ENCODE measurements at regions not wholly inside any gene's neighbourhood (a gene's known extent, or its start where the extent isn't known, plus 50 kb on each side); places are given as distances from the start of the nearest gene placed in this dataset.
"Not testable (repeated sequence)": the region's sequence is repeated elsewhere in the genome, so short reads cannot be mapped to it uniquely, and the experiment has no call there.

DNA sequence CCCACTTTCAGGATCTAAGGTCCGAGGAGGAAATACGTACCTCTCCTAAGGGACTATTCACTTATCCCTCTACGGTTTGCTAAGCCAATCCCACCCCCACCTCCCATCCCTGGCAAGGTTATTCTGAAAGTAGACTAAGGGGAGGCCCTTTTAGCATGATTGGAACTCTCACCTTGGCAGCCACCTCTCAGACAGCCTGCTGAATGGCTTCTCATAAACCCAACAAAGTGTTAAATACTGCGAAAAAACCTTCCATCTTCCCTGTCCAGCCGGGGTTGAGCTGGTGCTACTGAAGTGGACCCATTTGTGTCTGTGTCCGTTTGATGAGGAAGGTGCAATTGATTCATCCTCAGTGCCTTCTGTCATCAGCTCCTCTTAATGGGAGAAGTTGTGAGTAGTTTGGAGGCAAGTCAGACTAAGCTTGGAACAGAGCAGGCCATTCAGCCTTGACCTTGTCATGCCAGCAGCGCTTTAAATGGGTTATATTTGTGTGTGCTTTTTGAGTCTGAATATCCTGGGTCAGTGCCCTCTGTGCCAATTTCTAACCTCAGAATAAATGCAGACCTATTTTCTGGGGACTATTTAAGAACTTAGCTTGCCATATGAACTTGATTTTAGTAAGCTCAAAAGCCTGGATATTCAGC is 476.3 kb upstream of the ZNF608 start:
- no peak for DNase-seq

DNA sequence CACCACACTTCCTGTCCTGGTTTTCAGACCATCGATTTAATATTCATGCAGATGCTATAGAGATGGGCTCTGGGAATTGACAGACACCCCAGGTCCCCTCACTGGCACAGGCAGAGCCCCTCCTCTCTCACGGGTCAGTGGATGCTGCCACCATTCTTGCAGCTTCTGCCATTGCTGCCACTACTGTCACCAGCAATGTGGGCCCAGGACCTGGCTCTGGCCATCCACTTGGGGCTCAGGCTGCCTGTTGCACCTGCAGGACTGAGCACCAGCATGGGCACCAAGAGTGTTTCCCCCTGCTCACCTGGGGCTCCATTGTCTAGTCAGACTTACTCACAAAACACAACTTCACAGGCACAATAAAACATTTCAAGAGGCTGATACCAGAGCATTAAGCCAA is 479.0 kb upstream of the ZNF608 start:
- DNase-seq: no peak

GRCh38 chr5:125226825-125227224 is 480.4 kb upstream of the ZNF608 start:
- DNase-seq: no peak

DNA sequence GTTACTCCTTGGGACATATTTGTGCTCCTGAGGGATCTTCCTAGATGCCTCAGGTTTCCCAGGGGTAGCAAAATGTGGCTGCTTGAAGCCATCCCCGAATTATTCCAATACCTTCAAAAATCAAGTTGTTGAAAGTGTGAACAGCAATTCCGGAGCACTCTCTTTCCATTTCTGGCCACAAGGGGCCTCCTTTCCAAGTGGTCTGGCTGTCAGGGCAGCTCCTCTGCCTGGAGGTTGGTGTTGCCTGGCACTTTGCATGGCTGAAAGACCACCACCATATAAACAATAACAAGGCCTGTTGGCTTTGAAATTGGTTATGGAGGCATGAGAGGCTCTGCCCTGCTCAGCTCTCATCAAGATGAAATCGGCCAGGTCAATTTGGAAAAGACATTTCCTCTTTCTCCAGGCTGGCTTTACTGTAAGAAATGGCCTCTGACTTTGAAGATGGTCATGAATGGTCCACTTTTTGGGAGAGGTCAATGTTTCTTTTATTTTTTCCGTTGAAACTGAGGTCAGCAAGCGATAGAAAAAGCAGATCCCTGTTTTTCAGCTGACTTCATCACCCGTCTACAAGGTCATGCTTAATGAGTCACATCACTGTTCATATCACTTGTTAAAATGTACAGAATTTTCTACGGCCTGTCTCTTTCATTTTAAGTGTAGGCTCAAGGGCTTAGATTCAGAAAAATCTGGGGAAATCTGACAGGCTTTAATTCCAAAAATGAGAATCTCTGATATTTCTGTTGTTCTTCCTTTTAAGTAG is 481.1 kb upstream of the ZNF608 start:
- no peak for DNase-seq

- no peak for DNase-seq
Observed at GRCh38 chr5:125228363-125229070, 482.1 kb upstream of the ZNF608 start.

GRCh38 chr5:125229556-125229955 is 483.1 kb upstream of the ZNF608 start:
- DNase-seq: no peak

- no peak for DNase-seq
Observed at GRCh38 chr5:125232779-125233230, 486.4 kb upstream of the ZNF608 start.

DNA sequence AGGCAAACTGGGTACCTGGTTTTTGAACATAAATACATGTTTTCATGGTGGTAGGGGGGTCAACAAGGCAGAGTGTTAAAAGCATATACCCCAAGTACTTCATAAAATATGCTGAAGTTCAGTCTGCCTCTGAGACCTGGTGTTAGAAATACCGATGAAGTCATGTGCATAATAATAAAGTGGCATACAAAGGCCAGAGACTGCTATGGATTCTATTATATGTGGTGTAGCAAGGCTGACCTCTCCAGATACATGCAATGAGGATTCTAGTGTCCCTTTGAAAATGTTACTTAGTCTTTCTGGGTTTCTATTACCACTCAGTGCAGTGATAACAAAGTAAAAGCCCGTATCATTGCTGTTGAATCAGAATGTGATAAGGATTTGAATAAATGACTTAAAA is 487.5 kb upstream of the ZNF608 start:
- DNase-seq: no peak

DNA sequence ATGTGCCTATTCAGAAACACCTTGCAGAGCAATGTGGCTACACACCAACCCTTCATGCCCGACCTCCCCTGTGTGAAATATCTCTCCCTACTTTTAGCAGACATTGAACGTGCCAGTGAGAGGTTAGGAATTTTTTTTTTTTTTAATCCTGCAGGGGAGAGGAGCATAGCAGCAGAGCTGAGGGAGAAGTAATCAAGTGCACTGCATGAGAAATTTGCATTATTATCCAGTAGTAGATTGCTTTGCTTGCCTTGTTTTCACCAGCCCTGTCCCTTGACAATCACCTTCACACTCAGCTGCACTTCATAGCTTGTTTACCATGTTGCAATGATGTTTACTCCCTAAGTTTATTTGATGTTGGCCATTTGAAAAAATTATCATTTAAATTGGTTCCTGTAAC is 489.6 kb upstream of the ZNF608 start:
- DNase-seq: no peak

DNA sequence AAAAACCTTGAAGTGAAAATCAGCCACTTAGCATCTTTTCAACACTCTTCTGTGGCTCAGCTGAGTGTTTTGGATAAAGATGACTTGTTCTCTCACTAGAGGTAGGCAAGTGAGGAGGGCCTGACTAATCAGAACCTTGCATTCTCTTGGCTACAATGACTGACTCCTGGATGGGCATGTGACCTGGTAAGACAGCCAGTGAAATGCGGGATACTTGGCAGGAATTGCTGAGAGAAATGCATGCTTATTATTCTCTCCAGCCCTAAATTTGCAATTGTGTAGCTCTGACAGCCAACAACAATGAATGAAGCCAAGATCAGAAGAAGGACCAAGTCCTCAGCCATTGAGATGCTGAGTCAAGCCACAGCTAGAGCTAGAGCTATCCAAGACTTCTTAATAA is 490.5 kb upstream of the ZNF608 start:
- DNase-seq: no peak

DNA sequence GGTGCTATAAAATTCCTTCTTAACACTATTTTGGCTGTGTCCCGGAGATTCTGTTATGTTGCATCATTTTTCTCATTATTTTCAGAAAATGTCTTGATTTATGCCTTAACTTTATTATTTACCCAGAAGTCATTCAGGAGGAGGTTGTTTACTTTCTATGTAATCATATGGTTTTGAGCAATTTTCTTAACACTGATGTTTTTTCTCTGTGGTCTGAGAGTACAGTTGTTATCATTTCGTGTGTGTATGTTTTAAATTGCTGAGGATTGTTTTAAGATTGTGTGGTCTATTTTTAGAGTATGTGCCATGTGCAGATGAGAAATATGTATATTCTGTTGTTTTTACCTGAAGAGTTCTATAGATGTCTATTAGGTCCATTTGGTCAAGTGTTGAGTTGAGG is 498.1 kb upstream of the ZNF608 start:
- DNase-seq: no peak

DNA sequence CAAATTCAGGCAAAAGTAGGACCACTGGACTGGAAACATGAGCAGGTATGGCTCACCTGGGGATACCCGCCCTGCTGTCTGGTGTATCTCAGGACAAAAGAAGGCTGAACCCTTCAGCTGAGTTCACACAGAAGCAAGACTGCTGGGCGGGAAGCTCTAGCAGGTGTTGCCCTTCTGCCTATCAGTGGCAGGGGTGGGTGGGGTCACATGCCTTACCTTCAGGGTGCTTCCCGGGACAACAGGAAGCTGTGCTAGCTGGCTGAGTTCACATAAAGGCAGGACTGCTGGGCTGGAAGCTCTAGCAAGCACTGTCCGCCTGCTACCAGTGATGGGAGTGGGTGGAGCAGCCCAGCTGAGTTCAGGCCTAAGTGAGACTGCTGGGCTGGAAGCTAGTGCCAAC is 498.8 kb upstream of the ZNF608 start:
- DNase-seq: no peak

DNA sequence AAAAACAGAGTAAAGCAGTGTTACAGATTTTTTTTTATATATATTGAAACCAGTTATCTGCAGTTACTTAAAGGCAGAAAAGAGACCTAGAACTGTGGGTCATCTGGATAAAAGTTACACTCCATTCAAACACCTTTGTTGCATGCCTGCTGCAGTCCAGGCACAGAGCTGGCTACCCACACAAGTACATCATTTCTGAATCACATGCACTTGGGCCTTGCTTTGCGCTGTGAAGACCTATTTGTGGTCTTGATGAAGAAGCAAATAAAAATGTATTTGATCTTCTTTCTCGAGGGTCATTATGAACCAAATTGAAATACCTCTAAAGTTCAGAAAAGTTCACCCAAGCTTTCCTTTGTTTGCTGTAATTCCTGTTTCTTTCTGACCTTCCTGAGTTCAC is 503.0 kb upstream of the ZNF608 start:
- DNase-seq: no peak

DNA sequence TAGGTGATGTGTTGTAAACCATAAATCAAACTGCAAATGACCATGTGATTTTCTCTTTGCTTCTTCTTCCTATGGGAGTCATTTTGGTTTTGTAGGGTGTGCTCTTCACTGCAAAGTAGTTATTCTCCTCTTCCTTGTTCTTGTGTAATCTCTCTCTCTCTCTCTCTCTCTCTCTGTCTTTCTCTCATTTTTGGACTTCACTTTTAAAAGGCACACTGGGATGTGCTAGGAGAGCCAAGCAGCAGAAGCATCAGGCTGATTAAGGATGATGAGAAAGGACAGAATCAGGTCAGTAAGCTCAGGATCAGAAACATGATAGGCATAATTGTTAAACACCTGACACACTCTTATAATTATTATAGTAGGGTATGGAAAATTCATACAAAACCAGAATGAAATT is 505.3 kb upstream of the ZNF608 start:
- no peak for DNase-seq

GRCh38 chr5:125253634-125254033 is 507.2 kb upstream of the ZNF608 start:
- DNase-seq: not testable (repeated sequence)

- no peak for DNase-seq
Observed at GRCh38 chr5:125254267-125254666, 507.8 kb upstream of the ZNF608 start.

- no peak for DNase-seq
Observed at GRCh38 chr5:125256296-125256695, 509.9 kb upstream of the ZNF608 start.

- DNase-seq: no peak
Observed at GRCh38 chr5:125257057-125257972, 510.9 kb upstream of the ZNF608 start.

DNA sequence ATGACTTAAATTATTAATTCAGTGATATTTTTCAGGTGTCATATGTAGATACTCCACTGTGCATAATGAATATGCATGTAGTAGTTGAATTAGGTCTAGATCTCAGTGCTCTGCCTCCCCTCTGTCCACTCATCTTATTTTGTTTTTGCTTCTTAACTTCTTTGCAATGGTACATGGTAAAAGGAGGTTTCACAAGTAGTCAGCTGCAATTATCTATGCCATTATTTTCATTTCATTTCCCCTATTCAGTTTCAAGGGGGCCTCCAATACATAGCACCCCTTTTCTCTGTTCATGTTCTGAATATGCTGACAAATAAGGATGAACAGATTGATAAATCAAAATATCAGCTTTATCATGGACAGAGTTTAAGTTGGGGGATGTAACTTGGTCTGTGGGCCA is 511.6 kb upstream of the ZNF608 start:
- no peak for DNase-seq

- no peak for DNase-seq
Observed at GRCh38 chr5:125258615-125259014, 512.2 kb upstream of the ZNF608 start.

- DNase-seq: no peak
Observed at GRCh38 chr5:125261505-125262250, 515.2 kb upstream of the ZNF608 start.

GRCh38 chr5:125262782-125263181 is 516.3 kb upstream of the ZNF608 start:
- no peak for DNase-seq
